ENCODE measurements at regions not wholly inside any gene's neighbourhood (a gene's known extent, or its start where the extent isn't known, plus 50 kb on each side); places are given as distances from the start of the nearest gene placed in this dataset.

DNA sequence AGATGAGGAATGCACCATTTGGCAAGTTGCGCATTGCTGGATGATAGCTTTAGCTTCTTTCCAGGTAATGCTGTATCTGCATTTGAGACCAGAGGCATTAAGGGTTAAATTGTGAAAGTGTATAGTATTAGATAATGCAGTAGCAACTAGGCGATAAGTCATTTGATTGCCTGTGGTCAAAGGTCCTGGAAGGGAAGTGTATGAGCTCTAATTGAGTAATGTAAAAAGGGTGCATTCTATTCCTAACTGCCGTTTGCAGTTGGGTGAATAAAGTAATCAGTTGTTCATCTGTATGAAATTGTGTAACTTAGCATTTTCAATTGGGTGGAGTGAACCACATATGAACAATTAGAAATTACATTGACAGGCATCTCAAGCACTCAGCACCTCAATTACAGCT, 54.5 kb upstream of the WDR1 start (continued):
- TF ChIP-seq, protein P1, sequence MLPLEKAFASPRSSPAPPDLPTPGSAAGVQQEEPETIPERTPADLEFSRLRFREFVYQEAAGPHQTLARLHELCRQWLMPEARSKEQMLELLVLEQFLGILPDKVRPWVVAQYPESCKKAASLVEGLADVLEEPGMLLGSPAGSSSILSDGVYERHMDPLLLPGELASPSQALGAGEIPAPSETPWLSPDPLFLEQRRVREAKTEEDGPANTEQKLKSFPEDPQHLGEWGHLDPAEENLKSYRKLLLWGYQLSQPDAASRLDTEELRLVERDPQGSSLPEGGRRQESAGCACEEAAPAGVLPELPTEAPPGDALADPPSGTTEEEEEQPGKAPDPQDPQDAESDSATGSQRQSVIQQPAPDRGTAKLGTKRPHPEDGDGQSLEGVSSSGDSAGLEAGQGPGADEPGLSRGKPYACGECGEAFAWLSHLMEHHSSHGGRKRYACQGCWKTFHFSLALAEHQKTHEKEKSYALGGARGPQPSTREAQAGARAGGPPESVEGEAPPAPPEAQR (CRISPR knock-in tag; IDR thresholded peaks at IDR 0.05) = no peak
- TF ChIP-seq, protein P2, sequence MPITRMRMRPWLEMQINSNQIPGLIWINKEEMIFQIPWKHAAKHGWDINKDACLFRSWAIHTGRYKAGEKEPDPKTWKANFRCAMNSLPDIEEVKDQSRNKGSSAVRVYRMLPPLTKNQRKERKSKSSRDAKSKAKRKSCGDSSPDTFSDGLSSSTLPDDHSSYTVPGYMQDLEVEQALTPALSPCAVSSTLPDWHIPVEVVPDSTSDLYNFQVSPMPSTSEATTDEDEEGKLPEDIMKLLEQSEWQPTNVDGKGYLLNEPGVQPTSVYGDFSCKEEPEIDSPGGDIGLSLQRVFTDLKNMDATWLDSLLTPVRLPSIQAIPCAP (CRISPR knock-in tag; IDR thresholded peaks at IDR 0.05) = no peak
- TF ChIP-seq, protein P3, sequence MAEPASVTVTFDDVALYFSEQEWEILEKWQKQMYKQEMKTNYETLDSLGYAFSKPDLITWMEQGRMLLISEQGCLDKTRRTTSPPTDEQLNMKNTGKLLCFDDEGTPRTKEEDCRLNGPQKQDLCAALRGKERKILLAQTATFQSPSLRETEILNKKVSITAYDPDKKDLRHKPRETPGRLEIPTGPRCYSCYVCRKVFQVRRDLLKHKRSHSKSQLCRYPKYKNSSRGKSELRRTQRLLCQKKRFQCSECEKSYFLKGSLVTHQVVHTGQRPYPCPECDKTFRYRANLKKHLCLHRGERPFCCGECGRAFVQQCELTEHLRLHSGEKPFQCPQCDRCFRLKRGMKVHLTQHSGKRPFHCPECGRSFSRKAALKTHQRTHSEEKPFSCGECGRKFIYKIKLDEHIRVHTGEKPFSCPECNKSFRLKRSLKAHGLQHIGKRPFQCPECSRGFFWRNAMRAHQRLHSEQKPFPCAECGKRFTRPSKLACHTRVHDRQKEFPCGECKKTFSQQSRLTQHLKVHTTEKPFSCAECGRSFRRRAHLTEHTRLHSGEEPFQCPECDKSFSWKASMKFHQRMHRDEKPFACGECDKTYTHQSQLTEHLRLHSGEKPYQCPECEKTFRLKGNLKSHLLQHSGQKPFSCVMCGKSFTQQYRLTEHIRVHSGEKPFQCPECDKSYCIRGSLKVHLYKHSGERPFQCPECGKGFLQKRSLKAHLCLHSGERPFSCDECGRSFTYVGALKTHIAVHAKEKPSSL (CRISPR knock-in tag; conservative IDR thresholded peaks at IDR 0.05) = no peak

DNA sequence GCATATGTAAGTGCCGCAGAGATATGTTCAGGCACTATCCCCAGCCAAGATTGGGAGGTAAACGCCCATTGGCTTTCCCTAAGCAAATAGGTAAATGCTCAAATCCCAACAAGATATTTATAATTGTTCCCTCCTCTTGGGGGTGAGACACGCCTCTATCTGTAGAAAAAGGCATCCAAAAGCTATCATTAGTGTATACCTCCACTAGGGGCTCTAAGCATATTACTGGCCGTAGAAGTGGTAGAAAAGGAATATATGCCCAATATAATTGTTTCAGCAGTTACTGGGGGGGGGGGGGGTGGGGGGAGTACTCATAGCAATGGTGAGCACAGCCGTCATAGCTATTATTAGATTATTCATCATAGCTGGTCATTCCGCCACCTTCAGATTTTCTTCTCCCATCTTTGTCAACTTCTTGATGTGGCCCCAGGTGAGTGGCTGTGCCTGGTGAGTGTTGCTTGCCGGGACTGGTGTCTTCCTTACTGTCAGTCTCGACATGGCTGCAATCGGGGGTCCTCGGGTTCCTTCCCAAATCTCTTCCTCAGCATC, 53.3 kb upstream of the WDR1 start:
- H3K27ac Mint-ChIP-seq = no peak overlapping the region
- H3K9me3 Mint-ChIP-seq = no peaks in the 10 kb centered on the region
- no peak for DNase-seq (ENCODE audit: low spot score)
- H3K4me1 Mint-ChIP-seq = peaks cover 16% of the 10 kb centered on the region
- ATAC-seq = no peak
- POLR2A ChIA-PET = no interaction called here
- H3K36me3 Mint-ChIP-seq = no peaks in the 10 kb centered on the region
- H3K4me3 Mint-ChIP-seq = no peak overlapping the region
- H3K27me3 Mint-ChIP-seq (ENCODE audit: low read depth) = peaks cover 3% of the 10 kb centered on the region
- TF ChIP-seq NR3C1 (CRISPR knock-in tag; conservative IDR thresholded peaks at IDR 0.05; ENCODE audit: low read depth) (no peak), KAT7 (CRISPR knock-in tag; IDR thresholded peaks at IDR 0.05; ENCODE audit: borderline replicate concordance) (no peak), FOXK1 (CRISPR knock-in tag; IDR thresholded peaks at IDR 0.05) (no peak)
- TF ChIP-seq, protein P4, sequence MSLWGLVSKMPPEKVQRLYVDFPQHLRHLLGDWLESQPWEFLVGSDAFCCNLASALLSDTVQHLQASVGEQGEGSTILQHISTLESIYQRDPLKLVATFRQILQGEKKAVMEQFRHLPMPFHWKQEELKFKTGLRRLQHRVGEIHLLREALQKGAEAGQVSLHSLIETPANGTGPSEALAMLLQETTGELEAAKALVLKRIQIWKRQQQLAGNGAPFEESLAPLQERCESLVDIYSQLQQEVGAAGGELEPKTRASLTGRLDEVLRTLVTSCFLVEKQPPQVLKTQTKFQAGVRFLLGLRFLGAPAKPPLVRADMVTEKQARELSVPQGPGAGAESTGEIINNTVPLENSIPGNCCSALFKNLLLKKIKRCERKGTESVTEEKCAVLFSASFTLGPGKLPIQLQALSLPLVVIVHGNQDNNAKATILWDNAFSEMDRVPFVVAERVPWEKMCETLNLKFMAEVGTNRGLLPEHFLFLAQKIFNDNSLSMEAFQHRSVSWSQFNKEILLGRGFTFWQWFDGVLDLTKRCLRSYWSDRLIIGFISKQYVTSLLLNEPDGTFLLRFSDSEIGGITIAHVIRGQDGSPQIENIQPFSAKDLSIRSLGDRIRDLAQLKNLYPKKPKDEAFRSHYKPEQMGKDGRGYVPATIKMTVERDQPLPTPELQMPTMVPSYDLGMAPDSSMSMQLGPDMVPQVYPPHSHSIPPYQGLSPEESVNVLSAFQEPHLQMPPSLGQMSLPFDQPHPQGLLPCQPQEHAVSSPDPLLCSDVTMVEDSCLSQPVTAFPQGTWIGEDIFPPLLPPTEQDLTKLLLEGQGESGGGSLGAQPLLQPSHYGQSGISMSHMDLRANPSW (CRISPR knock-in tag; conservative IDR thresholded peaks at IDR 0.05; ENCODE audit: low read depth) = no peak
- TF ChIP-seq, protein P5, sequence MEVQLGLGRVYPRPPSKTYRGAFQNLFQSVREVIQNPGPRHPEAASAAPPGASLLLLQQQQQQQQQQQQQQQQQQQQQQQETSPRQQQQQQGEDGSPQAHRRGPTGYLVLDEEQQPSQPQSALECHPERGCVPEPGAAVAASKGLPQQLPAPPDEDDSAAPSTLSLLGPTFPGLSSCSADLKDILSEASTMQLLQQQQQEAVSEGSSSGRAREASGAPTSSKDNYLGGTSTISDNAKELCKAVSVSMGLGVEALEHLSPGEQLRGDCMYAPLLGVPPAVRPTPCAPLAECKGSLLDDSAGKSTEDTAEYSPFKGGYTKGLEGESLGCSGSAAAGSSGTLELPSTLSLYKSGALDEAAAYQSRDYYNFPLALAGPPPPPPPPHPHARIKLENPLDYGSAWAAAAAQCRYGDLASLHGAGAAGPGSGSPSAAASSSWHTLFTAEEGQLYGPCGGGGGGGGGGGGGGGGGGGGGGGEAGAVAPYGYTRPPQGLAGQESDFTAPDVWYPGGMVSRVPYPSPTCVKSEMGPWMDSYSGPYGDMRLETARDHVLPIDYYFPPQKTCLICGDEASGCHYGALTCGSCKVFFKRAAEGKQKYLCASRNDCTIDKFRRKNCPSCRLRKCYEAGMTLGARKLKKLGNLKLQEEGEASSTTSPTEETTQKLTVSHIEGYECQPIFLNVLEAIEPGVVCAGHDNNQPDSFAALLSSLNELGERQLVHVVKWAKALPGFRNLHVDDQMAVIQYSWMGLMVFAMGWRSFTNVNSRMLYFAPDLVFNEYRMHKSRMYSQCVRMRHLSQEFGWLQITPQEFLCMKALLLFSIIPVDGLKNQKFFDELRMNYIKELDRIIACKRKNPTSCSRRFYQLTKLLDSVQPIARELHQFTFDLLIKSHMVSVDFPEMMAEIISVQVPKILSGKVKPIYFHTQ (CRISPR knock-in tag; IDR thresholded peaks at IDR 0.05) = no peak
- TF ChIP-seq, protein P6, sequence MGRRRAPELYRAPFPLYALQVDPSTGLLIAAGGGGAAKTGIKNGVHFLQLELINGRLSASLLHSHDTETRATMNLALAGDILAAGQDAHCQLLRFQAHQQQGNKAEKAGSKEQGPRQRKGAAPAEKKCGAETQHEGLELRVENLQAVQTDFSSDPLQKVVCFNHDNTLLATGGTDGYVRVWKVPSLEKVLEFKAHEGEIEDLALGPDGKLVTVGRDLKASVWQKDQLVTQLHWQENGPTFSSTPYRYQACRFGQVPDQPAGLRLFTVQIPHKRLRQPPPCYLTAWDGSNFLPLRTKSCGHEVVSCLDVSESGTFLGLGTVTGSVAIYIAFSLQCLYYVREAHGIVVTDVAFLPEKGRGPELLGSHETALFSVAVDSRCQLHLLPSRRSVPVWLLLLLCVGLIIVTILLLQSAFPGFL (CRISPR knock-in tag; IDR thresholded peaks at IDR 0.05; ENCODE audit: borderline replicate concordance) = no peak
- CTCF ChIA-PET = no interaction called here

DNA sequence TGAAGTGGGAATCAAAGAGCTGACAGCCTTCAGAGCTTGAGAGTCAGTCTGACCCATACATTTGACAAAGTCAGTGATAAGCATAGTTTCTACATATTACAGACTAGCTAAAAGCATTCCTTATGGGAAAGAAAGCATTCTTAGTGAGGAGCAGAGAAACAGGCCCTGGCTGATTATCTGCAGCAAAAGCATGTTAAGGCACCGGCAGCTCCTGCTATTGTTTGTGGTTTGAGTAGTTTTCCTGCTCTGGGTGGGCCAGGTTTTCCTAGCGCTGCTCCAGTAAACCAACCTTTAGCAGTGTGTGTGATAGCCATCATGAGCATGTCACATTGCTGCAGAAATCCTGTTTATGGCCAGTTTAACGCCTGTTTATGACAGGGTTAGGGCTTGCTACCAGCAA, 51.6 kb upstream of the WDR1 start:
- ChIA-PET CTCF (interaction anchor here (0.9 to 1.5 kb wide), 6 partner anchors 10 to 370 kb away, joined by 3 to 7 read pairs (median 4); no protein-coding TSS in a partner anchor), POLR2A (no interaction called here)
- no peaks in the 10 kb centered on the region; the same call in 1 of the 2 replicates for H3K27me3 Mint-ChIP-seq (ENCODE audit: low read depth)
- TF ChIP-seq FOXJ3 (CRISPR knock-in tag; IDR thresholded peaks at IDR 0.05; ENCODE audit: borderline replicate concordance) = no peak
- TF ChIP-seq, protein P3 (CRISPR knock-in tag; conservative IDR thresholded peaks at IDR 0.05) = no peak
- TF ChIP-seq, protein P7, sequence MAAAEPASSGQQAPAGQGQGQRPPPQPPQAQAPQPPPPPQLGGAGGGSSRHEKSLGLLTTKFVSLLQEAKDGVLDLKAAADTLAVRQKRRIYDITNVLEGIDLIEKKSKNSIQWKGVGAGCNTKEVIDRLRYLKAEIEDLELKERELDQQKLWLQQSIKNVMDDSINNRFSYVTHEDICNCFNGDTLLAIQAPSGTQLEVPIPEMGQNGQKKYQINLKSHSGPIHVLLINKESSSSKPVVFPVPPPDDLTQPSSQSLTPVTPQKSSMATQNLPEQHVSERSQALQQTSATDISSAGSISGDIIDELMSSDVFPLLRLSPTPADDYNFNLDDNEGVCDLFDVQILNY (CRISPR knock-in tag; IDR thresholded peaks at IDR 0.05) = no peak
- TF ChIP-seq GRHL2 (CRISPR knock-in tag; IDR thresholded peaks at IDR 0.05; ENCODE audit: insufficient replicate concordance, severe bottlenecking) = no peak
- no peak for TF ChIP-seq EMX1 (CRISPR knock-in tag; IDR thresholded peaks at IDR 0.05)
- no peak for TF ChIP-seq RELA (CRISPR knock-in tag; IDR thresholded peaks at IDR 0.05; ENCODE audit: borderline replicate concordance)
- TF ChIP-seq FOXK1 (CRISPR knock-in tag; IDR thresholded peaks at IDR 0.05) = no peak
- no peak for TF ChIP-seq ZNF396 (CRISPR knock-in tag; IDR thresholded peaks at IDR 0.05; ENCODE audit: borderline replicate concordance)
- TF ChIP-seq, protein P8, sequence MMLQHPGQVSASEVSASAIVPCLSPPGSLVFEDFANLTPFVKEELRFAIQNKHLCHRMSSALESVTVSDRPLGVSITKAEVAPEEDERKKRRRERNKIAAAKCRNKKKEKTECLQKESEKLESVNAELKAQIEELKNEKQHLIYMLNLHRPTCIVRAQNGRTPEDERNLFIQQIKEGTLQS (CRISPR knock-in tag; conservative IDR thresholded peaks at IDR 0.05) = no peak
- no peak for TF ChIP-seq NFATC4 (CRISPR knock-in tag; IDR thresholded peaks at IDR 0.05)

More for the DNA sequence above, 51.6 kb upstream of the WDR1 start:
- DNase-seq (ENCODE audit: low spot score) = no peak
- Mint-ChIP-seq H3K27ac (no peak overlapping the region), H3K9me3 (no peaks in the 10 kb centered on the region), H3K36me3 (no peaks in the 10 kb centered on the region), H3K4me3 (no peak overlapping the region), H3K4me1 (peaks cover 12% of the 10 kb centered on the region)
- ATAC-seq = no peak

Data from WTC11 (cell line).